Esophagus squamous epithelium (tissue), 4 donors: ENCODE measurements at regions not wholly inside any gene's neighbourhood (a gene's known extent, or its start where the extent isn't known, plus 50 kb on each side); places are given as distances from the start of the nearest gene placed in this dataset.

ENCODE experiments used
- CTCF ChIP-seq, 6 experiments: fragments of 450-650 bp in 4 of 6; fragments of 200-600 bp in 2 of 6; sonication (generic) in 2 of 6; IDR thresholded peaks; one replicate each; pipeline ENCODE4 v1.5.1; 2016 to 2019; ENCODE audit warnings: antibody characterized with exemption in 6 of 6, mild to moderate bottlenecking in 4 of 6, moderate library complexity in 4 of 6
- POLR2A ChIP-seq, 4 donors: fragments of 450-650 bp; IDR thresholded peaks; one replicate each; pipeline ENCODE4 v1.6.1; 2017; ENCODE audit warnings: antibody characterized with exemption in 4 of 4, mild to moderate bottlenecking in 4 of 4, moderate library complexity in 3 of 4

GRCh38 chr3:190175490-190175889, 54.8 kb upstream of the P3H2 start:
- TF ChIP-seq CTCF (IDR thresholded peaks at IDR 0.05) (no peak), POLR2A (IDR thresholded peaks at IDR 0.05) (no peak)
